ENCODE measurements at regions not wholly inside any gene's neighbourhood (a gene's known extent, or its start where the extent isn't known, plus 50 kb on each side); places are given as distances from the start of the nearest gene placed in this dataset.

DNA sequence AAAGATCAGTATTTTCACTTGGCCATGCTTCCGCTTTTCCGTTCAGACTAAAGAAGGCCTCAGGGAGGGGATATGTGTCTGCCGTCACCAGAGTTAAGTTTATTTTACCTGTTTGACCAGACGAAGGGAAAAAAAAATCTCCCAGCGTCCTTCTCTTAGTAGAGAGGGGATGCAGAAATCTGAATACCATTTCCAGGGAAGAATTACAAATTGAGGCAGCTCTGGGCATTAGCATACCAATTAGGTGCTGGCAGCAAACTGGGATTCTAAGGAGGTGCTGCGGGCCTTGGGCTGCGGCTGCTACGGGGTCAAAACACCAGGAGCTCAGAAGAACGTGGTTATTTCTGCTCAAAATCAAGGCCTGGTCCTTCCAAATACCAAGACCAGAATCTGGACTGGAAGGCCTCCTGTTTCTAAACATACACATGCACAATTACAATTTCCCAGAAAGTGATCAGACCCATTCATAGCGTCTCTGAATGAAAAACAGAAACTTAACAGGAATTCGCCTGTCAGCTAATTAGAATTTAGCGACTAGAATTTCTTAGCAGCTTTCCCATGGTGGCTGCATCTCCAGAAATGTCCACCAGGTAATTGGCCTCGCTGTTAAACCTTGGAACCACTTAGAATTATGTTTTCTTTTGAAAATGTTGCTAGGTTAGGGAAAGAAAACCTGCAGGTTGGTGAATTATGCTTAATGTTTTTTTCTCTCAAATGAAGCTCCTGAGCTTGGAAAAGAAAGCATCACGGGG, 617.0 kb downstream of the VRK1 start:
- TF ChIP-seq, protein P1, sequence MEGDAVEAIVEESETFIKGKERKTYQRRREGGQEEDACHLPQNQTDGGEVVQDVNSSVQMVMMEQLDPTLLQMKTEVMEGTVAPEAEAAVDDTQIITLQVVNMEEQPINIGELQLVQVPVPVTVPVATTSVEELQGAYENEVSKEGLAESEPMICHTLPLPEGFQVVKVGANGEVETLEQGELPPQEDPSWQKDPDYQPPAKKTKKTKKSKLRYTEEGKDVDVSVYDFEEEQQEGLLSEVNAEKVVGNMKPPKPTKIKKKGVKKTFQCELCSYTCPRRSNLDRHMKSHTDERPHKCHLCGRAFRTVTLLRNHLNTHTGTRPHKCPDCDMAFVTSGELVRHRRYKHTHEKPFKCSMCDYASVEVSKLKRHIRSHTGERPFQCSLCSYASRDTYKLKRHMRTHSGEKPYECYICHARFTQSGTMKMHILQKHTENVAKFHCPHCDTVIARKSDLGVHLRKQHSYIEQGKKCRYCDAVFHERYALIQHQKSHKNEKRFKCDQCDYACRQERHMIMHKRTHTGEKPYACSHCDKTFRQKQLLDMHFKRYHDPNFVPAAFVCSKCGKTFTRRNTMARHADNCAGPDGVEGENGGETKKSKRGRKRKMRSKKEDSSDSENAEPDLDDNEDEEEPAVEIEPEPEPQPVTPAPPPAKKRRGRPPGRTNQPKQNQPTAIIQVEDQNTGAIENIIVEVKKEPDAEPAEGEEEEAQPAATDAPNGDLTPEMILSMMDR (IDR thresholded peaks at IDR 0.05): no peak
- no peak for TF ChIP-seq ZFX (IDR thresholded peaks at IDR 0.05; ENCODE audit: borderline replicate concordance)
